ENCODE measurements at regions not wholly inside any gene's neighbourhood (a gene's known extent, or its start where the extent isn't known, plus 50 kb on each side); places are given as distances from the start of the nearest gene placed in this dataset.

DNA sequence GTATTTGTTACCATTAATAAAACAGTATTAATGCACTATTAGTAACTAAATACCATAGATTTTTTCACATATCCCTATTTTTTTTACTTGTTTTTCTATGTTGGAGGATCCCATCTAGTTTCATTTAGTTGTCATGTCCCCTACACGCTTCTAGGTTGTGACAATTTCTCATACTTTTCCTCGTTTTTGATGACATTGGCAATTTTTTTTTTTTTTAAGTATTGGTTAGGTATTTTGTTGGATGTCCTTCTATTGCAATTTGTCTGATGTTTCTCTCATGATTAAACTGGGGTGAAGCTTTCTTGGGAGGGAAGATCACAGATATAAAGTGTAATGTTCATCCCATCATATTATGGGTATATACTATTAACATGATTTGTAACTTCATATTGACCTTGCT is 409.1 kb upstream of the CNTN6 start (continued):
- TF ChIP-seq REST (IDR thresholded peaks at IDR 0.05; ENCODE audit: low read depth, low read length): no peak
- no peak for TF ChIP-seq YY1 (IDR thresholded peaks at IDR 0.05; ENCODE audit: low read depth)
- TF ChIP-seq GABPA (IDR thresholded peaks at IDR 0.05; ENCODE audit: low read depth): no peak
- TF ChIP-seq MEF2A (IDR thresholded peaks at IDR 0.05; ENCODE audit: borderline replicate concordance, low read depth): no peak

GRCh38 chr3:690770-691169 is 402.1 kb upstream of the CNTN6 start:
- Histone ChIP-seq H3K4me2 (no peak overlapping the region), H3K9me2 (no peaks in the 10 kb centered on the region), H3K9ac (no peak overlapping the region), H3K9me3 (no peaks in the 10 kb centered on the region), H3K79me2 (ENCODE audit: insufficient read depth) (no peaks in the 10 kb centered on the region), H2AFZ (ENCODE audit: low read depth) (no peak overlapping the region), H3K27me3 (ENCODE audit: insufficient read depth) (no peaks in the 10 kb centered on the region), H3K27ac (ENCODE audit: low read depth in 2 of 2, low read length in 1 of 2) (no peak overlapping the region), H3F3A (replicated peaks; ENCODE audit: insufficient read depth) (no peaks in the 10 kb centered on the region), H3K4me1 (ENCODE audit: control insufficient read depth in 1 of 2, insufficient read depth in 2 of 2, low read depth in 1 of 2, low read length in 1 of 2) (no peaks in the 10 kb centered on the region), H3K4me3 (ENCODE audit: low read depth in 2 of 2, low read length in 1 of 2) (no peak overlapping the region), H4K20me1 (ENCODE audit: insufficient read depth) (no peaks in the 10 kb centered on the region), H3K36me3 (replicated peaks in 1 of 2; ENCODE audit: control insufficient read depth in 1 of 2, insufficient read depth in 2 of 2, low read length in 1 of 2) (no peaks in the 10 kb centered on the region)
- no peak for TF ChIP-seq SIN3A (IDR thresholded peaks at IDR 0.05; ENCODE audit: borderline replicate concordance, low read depth, low read length)
- TF ChIP-seq SMC3 (IDR thresholded peaks at IDR 0.05; ENCODE audit: low read depth, low read length): no peak
- TF ChIP-seq FOXM1 (IDR thresholded peaks at IDR 0.05; ENCODE audit: low read depth): no peak
- no peak for TF ChIP-seq USF2 (IDR thresholded peaks at IDR 0.05; ENCODE audit: borderline replicate concordance, low read depth, low read length)
- no peak for TF ChIP-seq TAF1 (IDR thresholded peaks at IDR 0.05; ENCODE audit: borderline replicate concordance, low read depth, low read length)
- no peak for TF ChIP-seq RFX5 (IDR thresholded peaks at IDR 0.05; ENCODE audit: low read length)
- TF ChIP-seq IRF3 (IDR thresholded peaks at IDR 0.05; ENCODE audit: low read depth, low read length): no peak
- no peak for TF ChIP-seq FOSL2 (IDR thresholded peaks at IDR 0.05; ENCODE audit: borderline replicate concordance, low read depth)
- TF ChIP-seq NRF1 (IDR thresholded peaks at IDR 0.05; ENCODE audit: low read depth, low read length): no peak
- TF ChIP-seq POLR2AphosphoS5 (IDR thresholded peaks at IDR 0.05; ENCODE audit: low read depth, low read length): no peak
- no peak for DNase-seq
- ChIA-PET CTCF (no interaction called here), POLR2A (no interaction called here)
- WGBS (ENCODE audit: low lambda C conversion rate): 0% methylated on average over 3 of the region's 4 CpGs
